Neural cell (in vitro differentiated cells): ENCODE measurements at regions not wholly inside any gene's neighbourhood (a gene's known extent, or its start where the extent isn't known, plus 50 kb on each side); places are given as distances from the start of the nearest gene placed in this dataset.

Experiments
- H2AFZ ChIP-seq: fragments of 200-600, 300-800 bp; sonication (generic), shearing (Covaris generic); 2 replicates; pipeline ENCODE4 v1.6.0; 2014; ENCODE audit warnings: low read depth, mild to moderate bottlenecking, antibody characterized with exemption, low read length, moderate library complexity
- H3F3A ChIP-seq: fragments of 200-600 bp; shearing (Covaris generic); 2 replicates; pipeline ENCODE4 v1.6.1; 2016; ENCODE audit warnings: mild to moderate bottlenecking, moderate library complexity, mixed read lengths, antibody characterized with exemption, low read length; ENCODE audit not compliant: insufficient read depth, poor library complexity, severe bottlenecking
- H3K27ac ChIP-seq: fragments of 200-600, 300-800 bp; sonication (generic), shearing (Covaris generic); 2 replicates; pipeline ENCODE4 v1.5.1; 2014; ENCODE audit warnings: mild to moderate bottlenecking, low read length, moderate library complexity
- H3K27me3 ChIP-seq: fragments of 300-800, 200-600 bp; sonication (generic), shearing (Covaris generic); 2 replicates; pipeline ENCODE4 v1.6.0; 2014; ENCODE audit warnings: mild to moderate bottlenecking, low read depth, low read length, moderate library complexity; ENCODE audit not compliant: insufficient read depth
- H3K36me3 ChIP-seq: fragments of 300-800, 200-600 bp; sonication (generic), shearing (Covaris generic); 2 replicates; pipeline ENCODE4 v1.5.1; 2014; ENCODE audit warnings: mild to moderate bottlenecking, antibody characterized with exemption, low read length, moderate library complexity; ENCODE audit not compliant: insufficient read depth
- H3K4me2 ChIP-seq: fragments of 300-800, 200-600 bp; sonication (generic), shearing (Covaris generic); 2 replicates; pipeline ENCODE4 v1.6.0; 2014; ENCODE audit warnings: mild to moderate bottlenecking, low read length
- H3K4me3 ChIP-seq: fragments of 300-800, 200-600 bp; sonication (generic), shearing (Covaris generic); 2 replicates; pipeline ENCODE4 v1.5.1; 2014; ENCODE audit warnings: mild to moderate bottlenecking, low read length, moderate library complexity
- H3K79me2 ChIP-seq: fragments of 200-600 bp; shearing (Covaris generic); replicated peaks from 2 replicates; pipeline ENCODE4 v1.6.0; 2014; ENCODE audit warnings: mild to moderate bottlenecking, low read length, moderate library complexity; ENCODE audit not compliant: insufficient read depth
- H3K9ac ChIP-seq: fragments of 300-800, 200-600 bp; sonication (generic), shearing (Covaris generic); 2 replicates; pipeline ENCODE4 v1.6.1; 2016; ENCODE audit warnings: mild to moderate bottlenecking, low read length, mixed read lengths
- H3K9me2 ChIP-seq: fragments of 200-600 bp; shearing (Covaris generic); 2 replicates; pipeline ENCODE4 v1.6.1; 2016; ENCODE audit warnings: mild to moderate bottlenecking, low read length, mixed read lengths; ENCODE audit not compliant: insufficient read depth
- H3K9me3 ChIP-seq: fragments of 200-600, 300-800 bp; sonication (generic), shearing (Covaris generic); 2 replicates; pipeline ENCODE4 v1.6.1; 2016; ENCODE audit warnings: mild to moderate bottlenecking, mixed run types, low read length, moderate library complexity, mixed read lengths
- H4K20me1 ChIP-seq: fragments of 200-600 bp; shearing (Covaris generic); 2 replicates; pipeline ENCODE4 v1.6.1; 2016; ENCODE audit warnings: mild to moderate bottlenecking, mixed run types; ENCODE audit not compliant: insufficient read depth
- CTCF ChIP-seq: fragments of 450-650 bp; IDR thresholded peaks from 2 replicates; pipeline ENCODE4 v1.5.1; 2014; ENCODE audit warnings: antibody characterized with exemption, mild to moderate bottlenecking, moderate library complexity; ENCODE audit not compliant: poor library complexity, severe bottlenecking
- EP300 ChIP-seq: fragments of 450-650 bp; conservative IDR thresholded peaks from 2 replicates; pipeline ENCODE4 v1.6.1; 2014; ENCODE audit warnings: antibody characterized with exemption, mild to moderate bottlenecking, moderate library complexity; ENCODE audit not compliant: poor library complexity, severe bottlenecking
- EZH2 ChIP-seq: fragments of 200-600, 300-800 bp; shearing (Covaris generic), sonication (generic); IDR thresholded peaks from 2 replicates; pipeline ENCODE4 v1.6.1; 2014; ENCODE audit warnings: antibody characterized with exemption, low read length, borderline replicate concordance, mild to moderate bottlenecking; ENCODE audit not compliant: insufficient read depth, poor library complexity, severe bottlenecking
- MXI1 ChIP-seq: fragments of 450-650 bp; conservative IDR thresholded peaks from 2 replicates; pipeline ENCODE4 v1.6.1; 2014; ENCODE audit warnings: antibody characterized with exemption, mild to moderate bottlenecking; ENCODE audit not compliant: poor library complexity, severe bottlenecking
- POLR2AphosphoS5 ChIP-seq: IDR thresholded peaks from 2 replicates; pipeline ENCODE4 v1.6.1; 2012
- RAD21 ChIP-seq: fragments of 450-650 bp; conservative IDR thresholded peaks from 2 replicates; pipeline ENCODE4 v1.6.1; 2014; ENCODE audit warnings: antibody characterized with exemption, mild to moderate bottlenecking, moderate library complexity
- SMC3 ChIP-seq: fragments of 450-650 bp; conservative IDR thresholded peaks from 2 replicates; pipeline ENCODE4 v1.6.1; 2014; ENCODE audit warnings: antibody characterized with exemption, mild to moderate bottlenecking, moderate library complexity; ENCODE audit not compliant: poor library complexity
- TAF1 ChIP-seq: IDR thresholded peaks from 2 replicates; pipeline ENCODE4 v1.6.1; 2012; ENCODE audit warnings: low read depth
- TF ChIP-seq, protein P1 (sequence below): IDR thresholded peaks from 2 replicates; pipeline ENCODE4 v1.6.1; 2012; ENCODE audit warnings: borderline replicate concordance

DNA sequence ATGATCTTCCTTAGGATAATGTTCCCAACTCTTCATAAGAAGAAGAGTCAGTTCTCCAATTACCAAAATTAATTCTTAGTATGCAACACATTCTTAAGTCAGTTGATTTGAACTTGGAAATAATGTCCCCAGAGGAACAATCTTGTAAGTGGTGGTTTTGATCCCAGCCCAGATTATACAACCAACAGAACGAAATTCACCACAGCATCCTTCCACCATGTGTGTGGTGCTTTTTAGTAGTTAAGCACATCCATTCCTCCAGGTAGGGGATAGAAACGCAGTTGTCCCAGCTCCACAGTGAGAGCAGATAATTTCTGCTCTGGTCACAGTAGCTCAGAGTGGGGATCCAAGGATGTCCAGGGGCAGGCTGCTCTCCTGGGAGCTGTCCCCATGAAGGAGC is 161.7 kb upstream of the SLC39A10 start:
- H3K36me3 ChIP-seq, result no peaks in the 10 kb centered on the region
- no peaks in the 10 kb centered on the region for H3K79me2 ChIP-seq
- H2AFZ ChIP-seq, result no peak overlapping the region
- no peak overlapping the region for H3K4me2 ChIP-seq
- H3F3A ChIP-seq, result no peaks in the 10 kb centered on the region
- no peaks in the 10 kb centered on the region for H3K9me3 ChIP-seq
- TF ChIP-seq CTCF (no peak), EP300 (no peak), MXI1 (no peak), SMC3 (no peak), EZH2 (no peak), POLR2AphosphoS5 (no peak), RAD21 (no peak), TAF1 (no peak)
- TF ChIP-seq, protein P1, sequence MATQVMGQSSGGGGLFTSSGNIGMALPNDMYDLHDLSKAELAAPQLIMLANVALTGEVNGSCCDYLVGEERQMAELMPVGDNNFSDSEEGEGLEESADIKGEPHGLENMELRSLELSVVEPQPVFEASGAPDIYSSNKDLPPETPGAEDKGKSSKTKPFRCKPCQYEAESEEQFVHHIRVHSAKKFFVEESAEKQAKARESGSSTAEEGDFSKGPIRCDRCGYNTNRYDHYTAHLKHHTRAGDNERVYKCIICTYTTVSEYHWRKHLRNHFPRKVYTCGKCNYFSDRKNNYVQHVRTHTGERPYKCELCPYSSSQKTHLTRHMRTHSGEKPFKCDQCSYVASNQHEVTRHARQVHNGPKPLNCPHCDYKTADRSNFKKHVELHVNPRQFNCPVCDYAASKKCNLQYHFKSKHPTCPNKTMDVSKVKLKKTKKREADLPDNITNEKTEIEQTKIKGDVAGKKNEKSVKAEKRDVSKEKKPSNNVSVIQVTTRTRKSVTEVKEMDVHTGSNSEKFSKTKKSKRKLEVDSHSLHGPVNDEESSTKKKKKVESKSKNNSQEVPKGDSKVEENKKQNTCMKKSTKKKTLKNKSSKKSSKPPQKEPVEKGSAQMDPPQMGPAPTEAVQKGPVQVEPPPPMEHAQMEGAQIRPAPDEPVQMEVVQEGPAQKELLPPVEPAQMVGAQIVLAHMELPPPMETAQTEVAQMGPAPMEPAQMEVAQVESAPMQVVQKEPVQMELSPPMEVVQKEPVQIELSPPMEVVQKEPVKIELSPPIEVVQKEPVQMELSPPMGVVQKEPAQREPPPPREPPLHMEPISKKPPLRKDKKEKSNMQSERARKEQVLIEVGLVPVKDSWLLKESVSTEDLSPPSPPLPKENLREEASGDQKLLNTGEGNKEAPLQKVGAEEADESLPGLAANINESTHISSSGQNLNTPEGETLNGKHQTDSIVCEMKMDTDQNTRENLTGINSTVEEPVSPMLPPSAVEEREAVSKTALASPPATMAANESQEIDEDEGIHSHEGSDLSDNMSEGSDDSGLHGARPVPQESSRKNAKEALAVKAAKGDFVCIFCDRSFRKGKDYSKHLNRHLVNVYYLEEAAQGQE, result no peak
- no peaks in the 10 kb centered on the region for H4K20me1 ChIP-seq
- no peak overlapping the region for H3K4me3 ChIP-seq
- H3K27me3 ChIP-seq, result no peaks in the 10 kb centered on the region
- no peak overlapping the region for H3K27ac ChIP-seq
- H3K9ac ChIP-seq, result no peak overlapping the region
- no peaks in the 10 kb centered on the region for H3K9me2 ChIP-seq

DNA sequence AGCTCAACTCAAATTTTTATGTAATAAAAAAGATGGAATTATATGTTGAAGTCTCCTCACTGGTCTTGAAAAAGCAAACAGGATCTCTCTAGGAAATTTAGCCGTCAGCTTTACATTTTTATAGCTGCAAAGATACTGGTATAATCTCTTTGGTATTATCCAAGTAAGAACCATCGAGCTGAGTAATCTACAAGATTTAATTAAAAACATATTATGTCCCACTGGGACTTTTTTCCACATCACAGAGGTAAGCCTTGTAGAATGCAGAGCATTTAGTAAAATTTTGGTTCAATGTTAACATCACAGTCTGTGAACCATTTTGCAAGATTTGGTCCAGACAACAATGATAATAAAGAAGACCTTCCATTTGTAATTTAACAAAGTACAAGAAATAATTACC is 162.6 kb upstream of the SLC39A10 start:
- Histone ChIP-seq H3K27me3 (no peaks in the 10 kb centered on the region), H3K4me3 (no peak overlapping the region), H3K27ac (no peak overlapping the region), H3K9me2 (no peaks in the 10 kb centered on the region), H3K9ac (no peak overlapping the region), H2AFZ (no peak overlapping the region), H3K79me2 (no peaks in the 10 kb centered on the region), H3F3A (no peaks in the 10 kb centered on the region), H4K20me1 (no peaks in the 10 kb centered on the region), H3K9me3 (no peaks in the 10 kb centered on the region), H3K4me2 (no peak overlapping the region), H3K36me3 (no peaks in the 10 kb centered on the region)
- TF ChIP-seq, protein P1, result no peak
- TF ChIP-seq CTCF, result no peak
- TF ChIP-seq EZH2, result no peak
- TF ChIP-seq RAD21, result no peak
- TF ChIP-seq EP300, result no peak
- TF ChIP-seq MXI1, result no peak
- TF ChIP-seq SMC3, result no peak
- no peak for TF ChIP-seq POLR2AphosphoS5
- no peak for TF ChIP-seq TAF1
